K562 (cell line): ENCODE measurements at regions not wholly inside any gene's neighbourhood (a gene's known extent, or its start where the extent isn't known, plus 50 kb on each side); places are given as distances from the start of the nearest gene placed in this dataset.

ENCODE experiments used
- ATAC-seq: fragments of 200-7000 bp; cut with Tn5 transposase; 3 replicates; pipeline ENCODE4 v1.9.1; 2020; ENCODE audit warnings: moderate library complexity
- BruUV-seq: library from RNA; stranded (reverse); fragments of 400-500 nt; replicated peaks from 2 replicates; lab custom pipeline; 2021; lab: Mats Ljungman, UMichigan
- CTCF ChIA-PET: fragments of 300-600 bp; formaldehyde crosslinking; extraction: SDS; loops from one replicate; lab custom pipeline; 2021; ENCODE audit warnings: low intra/inter-chr PET ratio; lab: Yijun Ruan, JAX
- POLR2A ChIA-PET: fragments of 300-600, 350-650 bp; sonication (Branson Sonifier 250); formaldehyde crosslinking; extraction: SDS; loops from one replicate; lab custom pipeline; 2021; ENCODE audit warnings: antibody characterized with exemption, inconsistent platforms; lab: Yijun Ruan, JAX
- DNase-seq, 4 experiments: peaks; one replicate each; pipeline versions ENCODE4 v3.0.0 to v3.0.0-alpha.2; 2011 to 2018; ENCODE audit warnings: low spot score in 3 of 4, mixed read lengths in 3 of 4; ENCODE audit errors: extremely low read depth in 1 of 4
- FAIRE-seq: peaks from 2 replicates; lab custom pipeline; 2011; peaks lifted over from hg19 to GRCh38; lab: Jason Lieb, UNC
- H2AFZ ChIP-seq: 2 replicates; pipeline ENCODE4 v1.6.0; 2011; ENCODE audit warnings: low read depth, low read length, control low read depth, inconsistent platforms
- H3K27ac ChIP-seq: fragments of 200-600 bp; 3 replicates; pipeline ENCODE4 v1.8.0; 2011; ENCODE audit warnings: low read depth, mild to moderate bottlenecking, control low read depth, inconsistent platforms, low read length, moderate library complexity, mixed read lengths; ENCODE audit errors: extremely low read depth
- H3K27me3 ChIP-seq, 2 experiments: fragments of 300-600 bp in 1 of 2; 2 replicates in 1 of 2; 3 replicates in 1 of 2; pipeline versions ENCODE4 v1.6.0 to v1.8.0; 2011; ENCODE audit warnings: inconsistent platforms in 2 of 2, low read length in 2 of 2, mild to moderate bottlenecking in 1 of 2, mixed read lengths in 1 of 2, moderate library complexity in 1 of 2; ENCODE audit not compliant: control insufficient read depth in 2 of 2, insufficient read depth in 2 of 2
- H3K36me3 ChIP-seq: fragments of 300-600 bp; 3 replicates; pipeline ENCODE4 v1.8.0; 2011; ENCODE audit warnings: mild to moderate bottlenecking, low read length, inconsistent platforms; ENCODE audit not compliant: control insufficient read depth, insufficient read depth
- H3K4me1 ChIP-seq, 2 experiments: fragments of 200-600 bp in 1 of 2; replicated peaks in 1 of 2; 2 replicates in 1 of 2; 3 replicates in 1 of 2; pipeline versions ENCODE4 v1.5.1 to v1.8.0; 2011; ENCODE audit warnings: inconsistent platforms in 2 of 2, low read length in 2 of 2, mild to moderate bottlenecking in 1 of 2, mixed read lengths in 1 of 2, moderate library complexity in 1 of 2; ENCODE audit not compliant: control insufficient read depth in 2 of 2, insufficient read depth in 2 of 2
- H3K4me2 ChIP-seq: 2 replicates; pipeline ENCODE4 v1.6.1; 2011; ENCODE audit warnings: low read length, control low read depth, inconsistent platforms, mixed read lengths; ENCODE audit not compliant: insufficient read depth
- H3K4me3 ChIP-seq: fragments of 200-600 bp; sonication (generic), shearing (Covaris generic); 2 replicates; pipeline ENCODE4 v1.5.1; 2016; ENCODE audit warnings: control low read depth, inconsistent platforms
- H3K79me2 ChIP-seq: fragments of 200-600 bp; 3 replicates; pipeline ENCODE4 v1.8.0; 2011; ENCODE audit warnings: low read length, inconsistent platforms; ENCODE audit not compliant: control insufficient read depth, insufficient read depth
- H3K9ac ChIP-seq, 2 experiments: 2 replicates each; pipeline versions ENCODE4 v1.6.0 to v1.6.1; 2011; ENCODE audit warnings: low read depth in 2 of 2, low read length in 2 of 2, control low read depth in 1 of 2, inconsistent platforms in 1 of 2, mild to moderate bottlenecking in 1 of 2, mixed read lengths in 1 of 2; ENCODE audit not compliant: insufficient read depth in 1 of 2
- H3K9me1 ChIP-seq: one replicate; pipeline ENCODE4 v1.6.0; 2011; ENCODE audit warnings: inconsistent platforms, mild to moderate bottlenecking, low read length, moderate library complexity; ENCODE audit not compliant: control insufficient read depth, insufficient read depth
- H3K9me3 ChIP-seq: replicated peaks from 2 replicates; pipeline ENCODE4 v1.5.1; 2011; ENCODE audit warnings: low read depth, low read length, inconsistent platforms; ENCODE audit not compliant: control insufficient read depth, insufficient read depth
- H4K20me1 ChIP-seq: replicated peaks from 2 replicates; pipeline ENCODE4 v1.6.1; 2011; ENCODE audit warnings: low read length, inconsistent platforms, mixed read lengths; ENCODE audit not compliant: control insufficient read depth, insufficient read depth
- CAMTA2 ChIP-seq: fragments of 250-450 bp; sonication (Bioruptor Pico); conservative IDR thresholded peaks from 2 replicates; pipeline ENCODE4 v1.5.1; 2022
- CREB5 ChIP-seq: fragments of 250-450 bp; sonication (Bioruptor Pico); IDR thresholded peaks from 2 replicates; pipeline ENCODE4 v1.5.0; 2020; ENCODE audit warnings: mild to moderate bottlenecking
- HOXB6 ChIP-seq: fragments of 250-450 bp; sonication (Bioruptor Pico); IDR thresholded peaks from 2 replicates; pipeline ENCODE4 v1.5.1; 2022; ENCODE audit warnings: mild to moderate bottlenecking, borderline replicate concordance
- MAZ ChIP-seq, 2 experiments: fragments of 450-650 bp in 1 of 2; sonication (generic) in 1 of 2; formaldehyde crosslinking; IDR thresholded peaks in 1 of 2; conservative IDR thresholded peaks in 1 of 2; 2 replicates each; pipeline versions ENCODE4 v1.4.0 to v1.5.0; 2020; ENCODE audit warnings: mild to moderate bottlenecking in 1 of 2, missing genetic modification reagents in 1 of 2
- MYC ChIP-seq, 2 experiments: fragments of 250-450 bp in 1 of 2; sonication (Bioruptor Pico) in 1 of 2; IDR thresholded peaks; 2 replicates each; pipeline versions ENCODE4 v1.5.1 to v1.6.1; 2012 to 2021; ENCODE audit warnings: low read depth in 2 of 2, borderline replicate concordance in 1 of 2, improper control_type of control experiment in 1 of 2, low read length in 1 of 2, mild to moderate bottlenecking in 1 of 2, moderate library complexity in 1 of 2
- PCBP2 ChIP-seq: fragments of 200-400 bp; formaldehyde crosslinking; IDR thresholded peaks from 2 replicates; pipeline ENCODE4 v1.6.1; 2018; ENCODE audit warnings: low read length, low read depth, mild to moderate bottlenecking, moderate library complexity; ENCODE audit not compliant: poor library complexity, severe bottlenecking
- SREBF1 ChIP-seq: fragments of 150-350 bp; IDR thresholded peaks from 2 replicates; pipeline ENCODE4 v1.6.1; 2014; ENCODE audit warnings: antibody characterized with exemption, low read depth, low read length, borderline replicate concordance
- ZC3H8 ChIP-seq: fragments of 450-650 bp; IDR thresholded peaks from 2 replicates; pipeline ENCODE4 v1.6.1; 2017
- ZFP30 ChIP-seq: fragments of 250-450 bp; sonication (Bioruptor Pico); IDR thresholded peaks from 2 replicates; pipeline ENCODE4 v1.8.0; 2022; ENCODE audit warnings: moderate library complexity, mild to moderate bottlenecking, inconsistent platforms, borderline replicate concordance
- ZNF134 ChIP-seq: fragments of 250-450 bp; sonication (Bioruptor Pico); conservative IDR thresholded peaks from 2 replicates; pipeline ENCODE4 v1.4.0; 2020
- ZNF24 ChIP-seq: fragments of 450-650 bp; IDR thresholded peaks from 2 replicates; pipeline ENCODE4 v1.6.1; 2016
- ZNF280A ChIP-seq: fragments of 450-650 bp; IDR thresholded peaks from 2 replicates; pipeline ENCODE4 v1.6.1; 2018; ENCODE audit warnings: mild to moderate bottlenecking, low read depth; ENCODE audit not compliant: partially characterized antibody
- ZSCAN32 ChIP-seq: fragments of 450-650 bp; formaldehyde crosslinking; IDR thresholded peaks from 2 replicates; pipeline ENCODE4 v1.4.0; 2020; ENCODE audit warnings: mild to moderate bottlenecking, moderate library complexity
- WGBS: fragments of 100-300 bp; shearing (Covaris generic); methylation state at CpG from one replicate; pipeline ENCODE4 v1.1.6; 2016; ENCODE audit warnings: low coverage, mixed read lengths; ENCODE audit not compliant: insufficient coverage; ENCODE audit errors: missing lambda C conversion rate; 5-methylcytosine and 5-hydroxymethylcytosine counted together
- in situ Hi-C: fragments of 300-500 bp; cut with MboI; formaldehyde crosslinking; loops from 4 replicates; pipeline ENCODE4 v1.15.0; 2018; ENCODE audit warnings: inconsistent platforms, mixed read lengths
- intact Hi-C: fragments of 100-400 bp; cut with micrococcal nuclease; formaldehyde crosslinking; loops from 2 replicates; pipeline ENCODE4 v1.14.2; 2022

- no peak for TF ChIP-seq MYC (IDR thresholded peaks at IDR 0.05; ENCODE audit: low read depth, low read length)
- TF ChIP-seq MYC (CRISPR knock-in tag; IDR thresholded peaks at IDR 0.05; ENCODE audit: borderline replicate concordance, low read depth) = no peak
- TF ChIP-seq, all 486 proteins: peak for 0
Measured at GRCh38 chr1:184219883-184220282, 166.9 kb upstream of the C1orf21 start (continued).

GRCh38 chr1:184221087-184221486 lies 165.7 kb upstream of the C1orf21 start:
- Histone ChIP-seq H3K9me3 (no peaks in the 10 kb centered on the region), H3K4me2 (no peak overlapping the region), H3K4me3 (no peak overlapping the region), H3K9ac (no peak overlapping the region), H3K79me2 (no peaks in the 10 kb centered on the region), H3K36me3 (no peaks in the 10 kb centered on the region), H4K20me1 (no peaks in the 10 kb centered on the region), H3K27me3 (peaks cover 8 to 18% of the 10 kb centered on the region in 2 experiments), H3K9me1 (no peaks in the 10 kb centered on the region), H3K27ac (no peak overlapping the region), H2AFZ (no peak overlapping the region), H3K4me1 (no peaks in the 10 kb centered on the region)
- no peak for ATAC-seq
- DNase-seq = no peak
- in situ Hi-C loops = loop anchor here (10.0 kb wide), 1 partner anchor 326 kb away; no protein-coding TSS in a partner anchor
- CTCF ChIA-PET = interaction anchor here (1.2 kb wide), 1 partner anchor 145 kb away, joined by 3 read pairs; no protein-coding TSS in a partner anchor
- no peak for FAIRE-seq
- POLR2A ChIA-PET = no interaction called here
- BruUV-seq = no TSS peak
- intact Hi-C loops = loop anchor here (5.0 kb wide), 2 partner anchors 304 to 564 kb away; no protein-coding TSS in a partner anchor
- TF ChIP-seq CREB5 (CRISPR knock-in tag) = no peak
- TF ChIP-seq ZFP30 (CRISPR knock-in tag) = no peak
- TF ChIP-seq CAMTA2 = no peak
- TF ChIP-seq ZNF24 = no peak
- no peak for TF ChIP-seq HOXB6 (CRISPR knock-in tag)
- TF ChIP-seq SREBF1 = no peak
- TF ChIP-seq PCBP2 = no peak
- TF ChIP-seq ZSCAN32 (CRISPR knock-in tag) = no peak
- TF ChIP-seq ZC3H8 = no peak
- TF ChIP-seq MAZ (CRISPR knock-in tag; conservative IDR thresholded peaks at IDR 0.05 in 1 of 2, IDR thresholded peaks at IDR 0.05 in 1 of 2) = no peak
- TF ChIP-seq ZNF134 (CRISPR knock-in tag) = no peak
- TF ChIP-seq ZNF280A = no peak
- 0% methylated on average over 2 of the region's 2 CpGs for WGBS
